Natural killer cell treated with Interleukin-12 subunit alpha and Interleukin-12 subunit beta and Interleukin-15 and Interleukin-18, amount 100 ng/mL, for 72 hours (primary cell): ENCODE measurements at regions not wholly inside any gene's neighbourhood (a gene's known extent, or its start where the extent isn't known, plus 50 kb on each side); places are given as distances from the start of the nearest gene placed in this dataset.

Source experiments
- ATAC-seq, 2 donors: fragments of 150-1000 bp; cut with Tn5 transposase in 1 of 2; sonication (Bioruptor Pico), chemical (Tn5 transposase) in 1 of 2; 2 replicates each; pipeline ENCODE4 v1.10.0; 2021
- DNase-seq: peaks from one replicate; pipeline ENCODE4 v3.0.0; 2022; ENCODE audit warnings: low spot score
- H3K27ac Mint-ChIP-seq, 2 donors: 1 replicate in 1 of 2; 2 replicates in 1 of 2; pipeline ENCODE4 v1.8.0; 2022; ENCODE audit warnings: mixed read lengths in 2 of 2, mild to moderate bottlenecking in 1 of 2, moderate library complexity in 1 of 2
- H3K27me3 Mint-ChIP-seq, 2 donors: 1 replicate in 1 of 2; 2 replicates in 1 of 2; pipeline ENCODE4 v1.8.0; 2022; ENCODE audit warnings: mixed read lengths in 2 of 2
- H3K36me3 Mint-ChIP-seq: one replicate; pipeline ENCODE4 v1.8.0; 2022; ENCODE audit warnings: mixed read lengths
- H3K4me1 Mint-ChIP-seq, 2 donors: 1 replicate in 1 of 2; 2 replicates in 1 of 2; pipeline ENCODE4 v1.8.0; 2022; ENCODE audit warnings: low read depth in 2 of 2, mixed read lengths in 2 of 2, mild to moderate bottlenecking in 1 of 2
- H3K4me3 Mint-ChIP-seq: one replicate; pipeline ENCODE4 v1.8.0; 2022; ENCODE audit warnings: mixed read lengths
- H3K9me3 Mint-ChIP-seq: 2 replicates; pipeline ENCODE4 v1.8.0; 2022; ENCODE audit warnings: mixed read lengths

DNA sequence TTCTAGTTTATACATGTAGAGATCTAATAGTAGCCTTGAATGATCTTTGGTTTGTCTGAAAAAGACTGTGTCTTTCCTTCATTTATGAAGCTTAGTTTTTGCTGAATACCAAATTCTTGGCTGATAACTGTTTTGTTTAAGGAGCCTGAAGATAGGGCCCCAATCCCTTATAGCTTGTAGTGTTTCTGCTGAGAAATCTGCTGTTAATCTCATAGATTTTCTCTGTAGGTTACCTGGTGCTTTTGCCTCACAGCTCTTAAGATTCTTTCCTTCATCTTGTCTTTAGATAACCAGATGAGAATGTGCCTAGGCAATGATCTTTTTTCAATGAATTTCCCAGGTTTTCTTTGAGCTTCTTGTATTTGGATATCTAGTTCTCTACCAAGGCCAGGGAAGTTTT is 562.1 kb downstream of the XIRP2 start:
- Mint-ChIP-seq H3K9me3 (peaks cover 41% of the 10 kb centered on the region), H3K36me3 (peaks cover 10% of the 10 kb centered on the region), H3K4me3 (no peak overlapping the region), H3K4me1 (no peaks in the 10 kb centered on the region), H3K27ac (no peak overlapping the region), H3K27me3 (no peaks in the 10 kb centered on the region)
- ATAC-seq (no peak), DNase-seq (no peak)

DNA sequence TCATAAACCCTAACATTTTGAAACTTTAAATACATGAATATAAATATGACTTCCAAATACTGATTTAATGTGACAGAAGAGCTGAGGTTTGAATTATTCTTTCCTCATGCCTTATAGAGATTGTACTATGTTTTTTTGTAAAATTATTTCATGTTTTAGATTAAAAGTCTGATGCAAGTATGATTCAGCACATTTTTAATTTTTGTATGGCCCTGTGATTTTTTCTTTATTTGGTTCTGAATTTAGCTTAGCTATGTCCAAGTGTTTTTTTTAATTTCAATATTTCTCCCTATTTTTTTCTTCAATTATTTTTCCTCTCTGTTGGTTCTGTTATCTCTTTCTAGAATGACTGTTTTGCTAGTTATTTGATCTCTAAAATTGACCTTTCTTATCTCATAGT is 552.1 kb downstream of the XIRP2 start:
- DNase-seq (no peak), ATAC-seq (no peak)
- Mint-ChIP-seq H3K9me3 (peaks cover 23% of the 10 kb centered on the region), H3K36me3 (no peaks in the 10 kb centered on the region), H3K4me3 (no peak overlapping the region), H3K27ac (no peak overlapping the region), H3K4me1 (no peaks in the 10 kb centered on the region), H3K27me3 (no peaks in the 10 kb centered on the region)

DNA sequence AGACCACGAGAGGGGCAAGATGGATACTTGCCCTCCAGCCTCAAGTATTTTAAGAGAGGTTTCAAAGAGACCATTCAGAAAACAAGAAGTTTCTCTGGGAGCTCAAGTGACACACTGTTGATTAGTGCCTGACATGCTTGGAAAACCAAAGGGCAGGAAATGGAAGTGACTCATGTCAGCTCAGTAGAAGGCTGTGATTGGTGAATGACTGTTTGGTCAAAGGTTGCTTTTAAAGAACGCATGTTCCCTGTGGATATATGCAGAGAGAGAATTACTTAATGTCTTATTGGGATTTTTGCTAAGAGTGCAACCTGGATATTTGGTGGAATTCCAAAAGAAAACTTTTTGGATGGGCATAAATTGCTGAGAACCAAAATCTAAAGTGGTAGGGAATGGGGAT is 549.9 kb downstream of the XIRP2 start:
- Mint-ChIP-seq H3K36me3 (no peaks in the 10 kb centered on the region), H3K27me3 (no peaks in the 10 kb centered on the region), H3K4me3 (no peak overlapping the region), H3K27ac (no peak overlapping the region), H3K9me3 (peaks cover 10% of the 10 kb centered on the region), H3K4me1 (no peaks in the 10 kb centered on the region)
- no peak for ATAC-seq
- DNase-seq: no peak

DNA sequence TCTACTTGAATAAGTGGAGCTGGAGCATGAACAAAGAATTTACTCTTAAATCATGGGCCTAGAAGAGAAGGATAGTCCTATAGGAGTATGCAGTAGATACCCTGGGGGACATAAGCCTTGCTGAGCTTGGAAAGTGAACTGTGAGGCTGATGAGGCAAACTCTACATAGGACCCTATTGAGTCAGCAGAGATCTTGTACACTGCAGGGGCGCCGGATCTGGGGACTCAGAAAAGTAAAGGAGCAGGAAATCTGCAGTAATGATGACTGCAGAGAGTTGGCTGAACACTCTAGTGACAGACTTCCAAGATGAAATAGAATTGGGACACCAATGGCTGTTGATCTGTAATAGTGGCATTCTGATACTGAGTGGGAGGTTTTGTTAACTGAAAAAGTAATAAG is 543.7 kb downstream of the XIRP2 start:
- H3K4me1 Mint-ChIP-seq: no peaks in the 10 kb centered on the region

DNA sequence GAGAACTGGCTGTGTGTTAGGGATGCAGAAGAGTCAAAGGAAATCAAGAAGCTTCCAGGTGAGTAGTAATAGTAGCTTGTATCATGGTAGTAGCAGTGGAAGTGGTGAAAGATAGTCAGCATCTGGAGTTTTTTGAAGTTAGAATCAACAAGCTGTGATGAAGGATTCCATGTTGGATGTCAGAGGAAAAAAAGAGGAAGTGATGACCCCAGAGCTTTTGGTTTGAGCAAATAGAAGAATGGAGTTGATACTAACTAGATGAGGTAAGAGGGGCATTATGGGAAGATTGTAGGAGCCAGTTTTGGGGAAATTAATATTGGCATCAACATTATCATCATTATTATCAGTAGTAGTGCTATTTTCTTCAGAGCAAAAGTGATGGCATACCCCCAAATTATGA is 542.2 kb downstream of the XIRP2 start:
- Mint-ChIP-seq H3K27ac (no peak overlapping the region), H3K4me1 (no peaks in the 10 kb centered on the region), H3K9me3 (peaks cover 11% of the 10 kb centered on the region), H3K36me3 (no peaks in the 10 kb centered on the region), H3K27me3 (no peaks in the 10 kb centered on the region), H3K4me3 (no peak overlapping the region)
- DNase-seq (no peak), ATAC-seq (no peak)

More for the DNA sequence above, 543.7 kb downstream of the XIRP2 start:
- Mint-ChIP-seq H3K9me3 (peaks cover 16% of the 10 kb centered on the region), H3K27ac (no peak overlapping the region), H3K36me3 (no peaks in the 10 kb centered on the region), H3K4me3 (no peak overlapping the region), H3K27me3 (no peaks in the 10 kb centered on the region)
- ATAC-seq (no peak), DNase-seq (no peak)

GRCh38 chr2:167424803-167425755 is 536.8 kb downstream of the XIRP2 start:
- Mint-ChIP-seq H3K4me1 (no peaks in the 10 kb centered on the region), H3K4me3 (no peak overlapping the region), H3K36me3 (no peaks in the 10 kb centered on the region), H3K27me3 (no peaks in the 10 kb centered on the region), H3K27ac (no peak overlapping the region), H3K9me3 (peaks cover 14% of the 10 kb centered on the region)
- ATAC-seq: no peak
- DNase-seq: no peak

- Mint-ChIP-seq H3K4me3 (no peak overlapping the region), H3K4me1 (no peaks in the 10 kb centered on the region), H3K27me3 (no peaks in the 10 kb centered on the region), H3K27ac (no peak overlapping the region), H3K9me3 (peaks cover 11% of the 10 kb centered on the region), H3K36me3 (no peaks in the 10 kb centered on the region)
- DNase-seq: no peak
- no peak for ATAC-seq
Observed at GRCh38 chr2:167424221-167424620, 535.9 kb downstream of the XIRP2 start.

DNA sequence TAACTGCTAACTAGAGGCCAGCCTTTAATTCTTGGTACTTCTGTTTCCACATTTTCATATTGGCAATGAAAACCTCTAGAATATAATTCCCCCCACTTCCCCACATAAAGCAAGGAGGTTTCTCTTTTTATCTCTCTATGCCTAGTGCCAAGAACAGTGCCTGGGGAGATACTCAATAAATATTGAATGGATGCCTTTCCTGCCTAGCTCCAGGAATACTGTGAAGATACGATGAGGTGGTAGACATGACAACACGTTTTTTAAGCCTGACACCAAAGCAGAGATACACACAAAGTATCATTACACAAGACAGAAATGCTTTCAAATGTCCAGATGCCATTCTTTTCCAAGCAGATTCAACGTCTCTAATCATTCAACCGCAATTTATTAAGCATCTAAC is 535.5 kb downstream of the XIRP2 start:
- Mint-ChIP-seq H3K9me3 (peaks cover 11% of the 10 kb centered on the region), H3K27me3 (no peaks in the 10 kb centered on the region), H3K4me1 (no peaks in the 10 kb centered on the region), H3K27ac (no peak overlapping the region), H3K36me3 (no peaks in the 10 kb centered on the region), H3K4me3 (no peak overlapping the region)
- ATAC-seq (no peak), DNase-seq (no peak)

DNA sequence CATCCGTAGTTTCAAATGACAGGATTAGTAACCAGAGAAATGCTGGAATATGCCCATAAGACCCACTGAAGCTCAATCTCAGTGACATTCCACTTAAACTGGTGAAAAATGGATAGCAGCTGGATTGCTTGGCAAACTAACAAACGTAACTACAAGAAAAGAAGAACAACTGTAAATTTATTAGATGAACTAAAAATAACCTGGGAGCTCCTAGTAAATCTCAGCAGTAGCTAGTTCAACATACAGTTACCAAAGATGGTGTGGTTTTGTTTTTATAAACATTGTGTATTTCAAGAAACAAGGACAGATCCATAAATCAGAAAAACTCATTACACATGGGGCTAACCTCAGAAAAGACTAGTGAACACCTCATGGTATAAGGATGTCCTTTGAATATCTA is 531.9 kb downstream of the XIRP2 start:
- no peaks in the 10 kb centered on the region for H3K4me1 Mint-ChIP-seq
- H3K9me3 Mint-ChIP-seq: peaks cover 16% of the 10 kb centered on the region
- DNase-seq (no peak), ATAC-seq (no peak)
- H3K36me3 Mint-ChIP-seq: no peaks in the 10 kb centered on the region
- H3K27ac Mint-ChIP-seq: no peak overlapping the region
- H3K4me3 Mint-ChIP-seq: no peak overlapping the region
- H3K27me3 Mint-ChIP-seq: no peaks in the 10 kb centered on the region

- ATAC-seq (no peak), DNase-seq (no peak)
- Mint-ChIP-seq H3K27ac (no peak overlapping the region), H3K9me3 (peaks cover 8% of the 10 kb centered on the region), H3K36me3 (no peaks in the 10 kb centered on the region), H3K4me1 (no peaks in the 10 kb centered on the region), H3K27me3 (no peaks in the 10 kb centered on the region), H3K4me3 (no peak overlapping the region)
Observed at GRCh38 chr2:167415068-167415467, 526.8 kb downstream of the XIRP2 start.

DNA sequence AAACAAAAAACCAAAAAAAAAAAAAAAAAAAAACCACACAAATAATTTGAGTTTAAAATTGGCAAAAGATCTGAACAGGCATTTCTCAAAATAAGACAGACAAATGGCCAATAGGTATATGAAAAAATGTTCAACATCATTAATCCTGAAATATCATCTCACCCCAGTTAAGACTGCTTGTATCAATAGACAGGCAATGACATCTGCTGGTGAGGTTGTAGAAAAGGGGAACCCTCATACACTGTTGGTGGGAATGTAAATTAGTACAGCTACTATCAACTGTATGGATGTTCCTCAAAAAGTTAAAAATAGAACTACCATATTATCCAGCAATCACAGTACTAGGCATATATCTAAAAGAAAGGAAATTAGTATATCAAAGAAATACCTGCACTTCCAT is 523.1 kb downstream of the XIRP2 start:
- no peak for ATAC-seq
- no peak for DNase-seq
- Mint-ChIP-seq H3K4me3 (no peak overlapping the region), H3K27me3 (no peaks in the 10 kb centered on the region), H3K4me1 (no peaks in the 10 kb centered on the region), H3K36me3 (no peaks in the 10 kb centered on the region), H3K9me3 (peaks cover 13% of the 10 kb centered on the region), H3K27ac (no peak overlapping the region)

DNA sequence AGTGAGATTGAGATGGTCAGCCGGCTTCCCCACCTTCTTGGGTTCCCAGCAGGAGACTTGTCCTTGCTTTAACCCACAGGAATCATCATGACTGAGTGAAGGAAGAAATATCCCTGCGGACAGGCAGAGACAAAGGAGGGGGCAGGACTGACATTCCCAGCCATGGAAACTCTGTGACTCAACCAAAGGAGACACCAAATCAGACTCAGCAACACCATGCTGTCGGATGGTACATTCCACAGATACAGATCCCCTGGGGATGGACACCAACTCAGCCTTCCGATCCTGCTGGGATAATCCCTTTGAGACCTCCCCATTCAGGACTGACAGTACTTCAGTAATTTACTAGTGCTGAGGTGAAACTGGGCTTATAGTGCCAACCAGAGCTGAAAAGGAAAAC is 518.3 kb downstream of the XIRP2 start:
- no peak overlapping the region for H3K27ac Mint-ChIP-seq
- H3K36me3 Mint-ChIP-seq: no peaks in the 10 kb centered on the region
- DNase-seq: no peak
- H3K9me3 Mint-ChIP-seq: peaks cover 15% of the 10 kb centered on the region
- H3K4me1 Mint-ChIP-seq: no peaks in the 10 kb centered on the region
- H3K4me3 Mint-ChIP-seq: no peak overlapping the region
- no peak for ATAC-seq
- no peaks in the 10 kb centered on the region for H3K27me3 Mint-ChIP-seq

DNA sequence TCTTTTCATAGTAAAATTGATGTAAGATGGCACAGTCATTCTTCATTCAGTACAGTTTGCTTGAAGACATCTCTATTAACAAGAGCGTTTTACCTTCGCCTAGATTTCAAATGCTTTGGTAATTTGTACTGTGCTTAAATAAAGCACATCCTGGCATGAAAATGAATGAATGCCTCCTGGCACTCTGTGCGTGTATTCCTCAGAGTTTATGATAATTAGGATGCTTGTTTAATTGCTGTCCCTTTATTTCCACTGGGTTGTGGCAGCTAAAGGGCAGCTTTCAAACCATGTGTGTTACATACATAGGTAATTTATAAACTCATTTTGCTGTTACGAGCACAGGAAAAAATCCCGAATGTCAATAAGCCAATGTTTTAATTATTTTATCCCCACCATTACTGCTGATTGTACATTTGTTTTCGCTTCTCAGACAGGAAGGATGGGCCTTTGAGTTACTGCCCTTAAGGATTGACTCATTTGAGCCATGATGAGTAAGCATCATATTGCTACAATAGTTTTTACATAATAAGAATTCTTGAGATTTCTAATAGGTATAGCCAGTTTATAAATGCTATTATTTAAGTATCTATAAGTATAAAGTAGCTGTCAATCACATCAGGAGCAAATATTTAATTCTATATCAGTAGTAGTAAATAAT is 516.5 kb downstream of the XIRP2 start:
- H3K36me3 Mint-ChIP-seq: no peaks in the 10 kb centered on the region
- ATAC-seq (no peak), DNase-seq (no peak)
- no peaks in the 10 kb centered on the region for H3K27me3 Mint-ChIP-seq
- H3K4me1 Mint-ChIP-seq: no peaks in the 10 kb centered on the region
- no peak overlapping the region for H3K4me3 Mint-ChIP-seq
- peaks cover 19% of the 10 kb centered on the region for H3K9me3 Mint-ChIP-seq
- no peak overlapping the region for H3K27ac Mint-ChIP-seq

DNA sequence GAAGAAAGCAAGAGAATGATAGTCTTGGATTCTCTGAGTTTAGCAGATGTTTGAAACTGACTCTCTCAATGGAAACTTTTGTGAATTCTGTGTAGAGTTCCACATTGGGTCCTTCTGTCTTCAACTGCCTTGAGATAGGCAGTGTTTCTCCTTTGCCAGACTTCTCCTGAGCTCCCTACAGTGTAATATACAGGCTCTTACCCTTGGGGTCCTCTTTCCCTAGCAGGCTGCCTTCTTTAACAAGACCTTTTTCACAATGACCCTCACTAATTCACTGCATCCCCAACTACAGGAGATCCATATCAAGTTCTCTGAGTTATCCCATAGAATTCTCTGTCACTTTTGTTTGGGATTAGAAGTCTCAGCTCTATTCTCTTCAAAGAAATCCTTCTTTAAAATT is 513.0 kb downstream of the XIRP2 start:
- H3K9me3 Mint-ChIP-seq: peaks cover 10% of the 10 kb centered on the region
- no peak overlapping the region for H3K4me3 Mint-ChIP-seq
- H3K27me3 Mint-ChIP-seq: no peaks in the 10 kb centered on the region
- H3K27ac Mint-ChIP-seq: no peak overlapping the region
- H3K36me3 Mint-ChIP-seq: no peaks in the 10 kb centered on the region
- H3K4me1 Mint-ChIP-seq: no peaks in the 10 kb centered on the region
- ATAC-seq (no peak), DNase-seq (no peak)
